ENCODE measurements at regions not wholly inside any gene's neighbourhood (a gene's known extent, or its start where the extent isn't known, plus 50 kb on each side); places are given as distances from the start of the nearest gene placed in this dataset.

DNA sequence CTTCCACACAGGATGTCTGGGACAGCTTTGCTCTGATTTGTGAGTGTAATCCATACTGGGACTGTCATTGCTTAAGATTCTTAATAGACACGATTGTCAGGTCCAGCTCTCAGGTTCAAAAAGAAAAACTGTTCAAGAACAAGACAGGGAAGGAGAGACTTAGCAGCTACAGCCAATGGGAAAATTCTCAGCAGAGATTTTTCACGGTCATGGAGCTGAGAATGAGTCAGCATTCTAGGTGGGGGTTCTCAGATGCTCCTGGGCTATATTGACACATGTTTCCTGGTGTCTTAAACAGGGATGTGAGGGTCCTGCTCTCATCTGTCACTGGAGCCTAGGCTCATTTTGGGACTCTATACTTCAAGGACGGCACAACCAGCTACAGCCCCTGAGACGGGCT lies 318.3 kb downstream of the RRAGC start:
- no peak for DNase-seq (ENCODE audit: low read depth)

DNA sequence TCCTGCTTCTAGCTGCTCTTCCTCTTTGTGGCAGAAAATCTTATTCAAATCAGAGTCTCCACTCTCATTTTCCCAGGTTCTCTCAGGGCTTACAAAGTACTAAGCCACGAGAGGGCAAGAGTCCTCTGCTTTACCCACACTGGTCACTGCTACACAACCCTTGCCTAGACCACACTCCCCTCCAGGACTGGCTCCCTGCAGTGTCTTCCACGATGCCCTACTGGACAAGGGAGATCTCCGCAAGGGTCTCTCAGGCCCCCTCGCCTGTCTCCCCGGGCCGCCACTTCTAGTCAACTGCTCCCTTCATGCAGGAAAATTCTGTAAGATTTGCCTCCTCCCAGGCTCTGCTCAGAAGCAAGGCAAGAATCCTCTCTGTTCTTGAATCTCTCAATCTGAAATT lies 319.6 kb downstream of the RRAGC start:
- no peak for DNase-seq (ENCODE audit: low read depth)

DNA sequence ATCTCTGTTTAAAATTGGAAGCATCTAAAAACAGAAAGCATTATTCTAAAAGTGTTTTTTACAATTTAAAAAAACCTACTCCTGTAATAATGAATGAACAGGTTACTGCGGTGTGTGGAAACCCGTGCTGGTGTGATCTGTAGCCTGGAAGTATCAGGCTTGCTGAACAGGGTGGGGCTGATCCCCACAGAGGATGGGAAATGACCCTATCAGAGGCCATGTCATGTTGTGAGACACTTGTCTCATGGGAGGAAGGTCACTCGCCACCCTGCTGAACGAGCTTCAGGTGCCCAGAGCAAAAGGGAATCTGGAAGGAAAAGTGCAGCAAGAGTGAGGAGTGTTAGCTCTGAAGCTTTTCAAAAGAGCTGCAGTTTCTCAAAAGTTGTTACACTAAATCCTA lies 320.7 kb downstream of the RRAGC start:
- no peak for DNase-seq (ENCODE audit: low read depth)

GRCh38 chr1:38536089-38536488 lies 323.5 kb downstream of the RRAGC start:
- no peak for DNase-seq (ENCODE audit: low read depth)

DNA sequence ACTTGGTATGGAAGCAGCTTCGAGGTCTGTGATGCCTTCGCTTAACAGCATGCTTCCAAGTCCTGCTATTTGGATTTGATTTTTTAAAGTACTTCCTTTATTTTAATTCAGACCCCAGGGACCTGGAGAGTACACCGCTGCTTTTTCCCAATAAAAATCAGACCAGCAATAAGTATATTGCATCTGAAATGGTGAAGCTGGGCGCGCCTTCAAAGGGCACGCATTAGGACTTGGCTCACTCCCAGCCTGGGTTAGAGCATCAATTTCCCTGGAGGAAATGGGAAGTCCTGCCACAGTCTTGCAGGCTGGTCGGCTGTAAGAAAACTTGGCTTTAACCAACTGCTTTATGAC lies 325.1 kb downstream of the RRAGC start:
- no peak for DNase-seq (ENCODE audit: low read depth)

- DNase-seq (ENCODE audit: low read depth): no peak
These were observed 325.6 kb downstream of the RRAGC start for GRCh38 chr1:38533772-38534472.

DNA sequence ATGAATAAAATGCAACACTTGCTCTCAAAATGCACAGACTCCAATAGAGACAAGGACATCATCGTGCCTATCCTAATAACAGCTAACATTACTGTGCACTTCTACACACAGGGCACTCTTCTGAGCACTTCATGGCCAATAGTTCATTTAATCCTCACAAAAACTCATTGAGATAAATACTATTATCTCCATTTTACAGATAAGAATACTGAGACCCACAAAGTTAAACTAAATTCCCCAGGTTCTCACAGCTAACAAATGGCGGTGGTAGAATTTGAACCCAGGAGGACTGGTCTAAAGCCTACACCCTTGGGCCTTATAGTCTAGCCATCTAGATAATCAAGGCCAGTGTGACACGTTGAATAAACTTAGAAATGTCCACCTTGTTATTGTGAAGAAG lies 328.6 kb downstream of the RRAGC start:
- DNase-seq (ENCODE audit: low read depth): no peak

DNA sequence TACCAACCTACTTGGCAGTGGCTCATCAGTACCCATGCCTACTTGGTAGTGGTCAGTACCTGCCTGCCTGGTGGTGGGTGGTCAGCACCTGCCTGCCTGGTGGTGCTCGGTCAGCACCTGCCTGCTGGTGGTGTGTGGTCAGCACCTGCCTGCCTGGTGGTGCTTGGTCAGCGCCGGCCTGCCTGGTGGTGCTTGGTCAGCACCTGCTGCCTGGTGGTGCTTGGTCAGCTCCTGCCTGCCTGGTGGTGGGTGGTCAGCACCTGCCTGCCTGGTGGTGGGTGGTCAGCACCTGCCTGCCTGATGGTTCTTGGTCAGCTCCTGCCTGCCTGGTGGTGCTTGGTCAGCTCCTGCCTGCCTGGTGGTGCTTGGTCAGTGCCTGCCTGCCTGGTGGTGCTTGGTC lies 329.6 kb downstream of the RRAGC start:
- DNase-seq (ENCODE audit: low read depth): no peak

DNA sequence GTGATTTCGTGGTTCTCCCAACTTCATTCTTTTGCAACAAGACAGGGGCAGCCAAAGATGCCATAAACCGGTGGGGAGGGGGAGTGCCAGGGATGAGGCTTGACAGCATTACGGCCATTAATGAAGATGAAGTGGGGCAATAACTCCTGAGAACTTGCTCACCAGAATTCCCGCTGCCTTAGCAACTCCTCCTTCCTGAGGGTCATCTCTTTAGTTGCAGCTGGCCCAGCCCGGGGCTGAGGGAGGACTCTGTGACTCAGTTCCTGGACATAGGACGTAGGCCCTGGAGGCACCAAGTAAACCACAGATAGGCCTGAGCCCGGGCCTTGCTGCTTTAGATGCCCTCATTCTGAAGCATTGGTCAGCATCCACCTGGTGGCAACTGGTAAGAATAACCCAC lies 330.2 kb downstream of the RRAGC start:
- DNase-seq (ENCODE audit: low read depth): no peak

- no peak for DNase-seq (ENCODE audit: low read depth)
These were observed 330.9 kb downstream of the RRAGC start for GRCh38 chr1:38528623-38529022.

DNA sequence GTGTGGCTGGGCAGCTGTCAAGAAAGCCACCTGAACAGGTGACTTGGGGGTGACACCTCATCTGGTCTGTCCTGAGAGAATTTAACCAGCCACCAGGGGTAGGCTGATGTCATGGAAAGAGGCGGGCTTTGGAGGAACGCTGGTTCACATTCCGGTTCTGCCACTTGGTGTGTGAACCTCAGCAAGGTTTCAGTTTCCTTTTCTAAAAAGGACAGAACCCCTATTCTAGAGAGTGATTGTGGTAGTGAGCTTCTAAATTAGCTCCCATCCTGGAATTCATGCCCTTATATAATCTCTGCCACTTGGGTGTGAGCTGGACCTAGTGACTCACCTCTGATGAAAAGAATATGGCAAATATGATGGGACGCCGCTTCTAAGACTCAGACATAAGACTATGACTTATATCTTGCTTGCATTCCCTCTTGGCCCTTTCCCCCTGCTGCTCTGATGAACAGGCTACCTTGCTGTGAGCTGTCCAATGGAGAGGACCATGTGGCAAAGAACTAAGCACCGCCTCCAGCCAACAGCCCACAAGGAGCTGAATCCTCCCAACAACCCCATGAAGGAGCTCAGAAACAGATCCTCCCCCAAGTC lies 332.1 kb downstream of the RRAGC start:
- no peak for DNase-seq (ENCODE audit: low read depth)

- DNase-seq (ENCODE audit: low read depth): no peak
These were observed 333.5 kb downstream of the RRAGC start for GRCh38 chr1:38526046-38526445.

GRCh38 chr1:38525343-38526043 lies 334.1 kb downstream of the RRAGC start:
- no peak for DNase-seq (ENCODE audit: low read depth)

- DNase-seq (ENCODE audit: low read depth): no peak
These were observed 335.4 kb downstream of the RRAGC start for GRCh38 chr1:38524025-38524641.

DNA sequence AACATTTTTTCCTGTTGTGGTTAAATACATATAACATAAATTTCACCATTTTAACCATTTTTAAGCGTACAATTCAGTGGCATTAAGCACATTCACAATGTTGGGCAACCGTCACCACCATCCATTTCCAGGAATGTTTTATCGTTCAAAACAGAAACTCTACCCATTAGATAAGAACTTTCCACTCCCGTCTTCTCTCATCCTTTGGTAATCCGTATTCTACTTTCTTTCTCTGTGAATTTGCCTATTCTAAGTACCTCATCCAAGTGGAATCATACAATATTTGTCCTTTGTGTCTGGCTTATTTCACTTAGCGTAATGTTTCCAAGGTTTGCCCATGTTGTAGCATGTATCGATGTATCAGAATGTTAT lies 336.0 kb downstream of the RRAGC start:
- no peak for DNase-seq (ENCODE audit: low read depth)

- DNase-seq (ENCODE audit: low read depth): no peak
These were observed 336.5 kb downstream of the RRAGC start for GRCh38 chr1:38522915-38523567.

GRCh38 chr1:38516560-38516959 lies 343.0 kb downstream of the RRAGC start:
- no peak for DNase-seq (ENCODE audit: low read depth)

GRCh38 chr1:38512789-38513188 lies 346.8 kb downstream of the RRAGC start:
- DNase-seq (ENCODE audit: low read depth): no peak

DNA sequence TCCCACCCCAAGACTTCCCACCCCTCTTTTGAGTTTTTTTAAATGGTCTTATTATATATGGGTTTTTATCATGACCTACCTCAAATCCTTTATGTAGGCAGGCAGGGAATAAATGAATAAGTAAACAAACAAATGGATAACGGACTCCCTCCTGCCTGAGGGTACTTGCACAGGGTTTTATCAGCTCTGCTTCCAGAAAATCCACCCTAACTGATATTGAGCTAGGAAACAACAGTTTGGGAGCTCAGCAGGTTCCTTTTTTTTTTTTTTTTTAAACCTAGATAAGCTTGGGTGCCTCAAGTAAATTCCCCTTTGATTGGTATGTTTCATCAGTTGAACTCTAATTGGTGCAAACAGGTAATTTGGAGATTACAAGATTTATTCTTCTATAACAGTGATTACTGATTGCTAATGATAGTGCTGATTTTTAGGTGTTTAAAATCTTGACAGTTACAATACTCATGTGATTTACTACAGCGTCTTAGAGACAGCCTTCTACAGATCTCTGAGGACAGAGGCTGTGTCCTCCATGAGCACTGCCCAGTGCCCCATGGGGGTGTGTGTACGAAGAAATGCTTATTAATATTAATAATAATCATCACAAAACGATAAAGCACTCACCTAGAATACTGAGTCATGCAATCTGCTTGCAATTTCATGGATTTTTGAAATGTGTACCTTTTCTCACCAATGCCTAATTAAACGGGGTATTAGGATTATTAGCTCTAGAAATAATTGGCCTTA lies 347.4 kb downstream of the RRAGC start:
- DNase-seq (ENCODE audit: low read depth): no peak

DNA sequence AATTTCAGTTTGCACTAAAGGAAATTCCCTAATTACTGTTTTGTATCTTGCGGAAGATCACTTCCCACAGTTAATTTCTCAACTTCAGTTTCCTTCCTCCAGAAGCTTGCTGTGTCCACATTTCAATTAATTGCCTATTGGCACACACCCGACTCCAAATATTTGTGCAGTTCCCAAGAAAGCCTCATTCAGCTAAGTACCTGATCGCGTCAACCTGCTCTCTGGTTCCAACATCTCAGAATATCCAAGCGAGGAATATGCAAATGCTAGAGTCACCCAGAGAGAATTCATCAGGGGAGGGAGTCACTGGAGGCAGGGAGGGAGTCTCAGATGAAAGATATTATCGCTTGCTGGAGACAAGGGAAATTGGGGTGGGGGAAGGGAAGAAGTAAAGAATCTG lies 351.3 kb downstream of the RRAGC start:
- no peak for DNase-seq (ENCODE audit: low read depth)

DNA sequence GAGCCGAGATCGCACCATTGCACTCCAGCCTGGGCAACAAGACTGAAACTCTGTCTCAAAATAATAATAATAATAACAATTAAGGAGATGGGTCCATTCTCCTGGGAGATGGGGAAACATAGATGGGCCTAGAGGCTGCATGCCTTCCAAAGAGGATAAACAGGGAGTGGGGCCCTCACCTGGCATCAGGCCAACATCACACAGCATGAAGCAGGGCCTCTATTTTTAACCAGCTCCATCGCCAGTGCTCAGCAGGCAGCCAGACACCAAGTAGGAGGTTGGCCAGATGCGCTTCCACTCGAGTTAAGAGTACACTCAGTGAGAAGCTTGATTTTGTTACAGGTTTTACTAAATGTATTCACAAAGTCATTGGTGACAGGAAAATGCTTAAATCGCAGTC lies 352.0 kb downstream of the RRAGC start:
- DNase-seq (ENCODE audit: low read depth): no peak

- DNase-seq (ENCODE audit: low read depth): no peak
These were observed 353.6 kb downstream of the RRAGC start for GRCh38 chr1:38505944-38506343.

Measured in T-helper 22 cell (primary cell).